ENCODE measurements at regions not wholly inside any gene's neighbourhood (a gene's known extent, or its start where the extent isn't known, plus 50 kb on each side); places are given as distances from the start of the nearest gene placed in this dataset.

GRCh38 chr6:130755368-130756034 lies 71.7 kb upstream of the SMLR1 start:
- no CpG with 5 or more reads among the region's 5 CpGs for WGBS (ENCODE audit: insufficient coverage, insufficient read length)
- H3K9me3 ChIP-seq (ENCODE audit: control insufficient read depth, insufficient read depth, low read length), result no peaks in the 10 kb centered on the region
- DNase-seq (ENCODE audit: low read depth, low spot score), result no peak

DNA sequence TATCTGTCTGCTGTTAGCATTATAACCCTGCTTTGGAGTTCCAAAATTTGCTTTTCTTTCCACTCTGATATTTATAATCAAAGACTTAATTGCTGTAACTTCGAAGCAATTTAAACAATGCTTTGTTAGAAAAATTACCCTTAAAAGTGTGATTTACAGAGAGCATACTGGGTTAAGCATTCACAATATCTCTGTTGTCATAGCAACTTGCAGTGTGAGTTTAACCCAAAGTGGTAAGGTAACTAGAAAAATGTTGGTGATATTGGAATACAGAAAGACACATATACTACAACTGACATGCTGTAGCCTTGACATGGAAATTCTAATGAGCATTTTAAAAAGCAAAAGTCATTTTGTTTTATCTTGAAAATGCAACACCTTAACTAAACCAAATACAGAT lies 70.4 kb upstream of the SMLR1 start:
- Histone ChIP-seq H3K27ac (ENCODE audit: low read length) (no peak overlapping the region), H3K4me1 (ENCODE audit: control insufficient read depth, insufficient read depth, low read length) (0 out of 2 replicates have a peak, but pooled peaks cover 1% of the 10 kb centered on the region), H3K36me3 (ENCODE audit: control insufficient read depth, insufficient read depth, low read length) (no peaks in the 10 kb centered on the region), H3K9me3 (ENCODE audit: control insufficient read depth, insufficient read depth, low read length) (no peaks in the 10 kb centered on the region), H3K27me3 (ENCODE audit: control insufficient read depth, insufficient read depth, low read length) (no peaks in the 10 kb centered on the region), H3K4me3 (ENCODE audit: low read length) (no peak overlapping the region)
- no CpG with 5 or more reads among the region's 1 CpG for WGBS (ENCODE audit: insufficient coverage, insufficient read length)
- no peak for DNase-seq (ENCODE audit: low read depth, low spot score)

More at GRCh38 chr6:130755368-130756034, 71.7 kb upstream of the SMLR1 start:
- 0 out of 2 replicates have a peak, but pooled peaks cover 1% of the 10 kb centered on the region for H3K4me1 ChIP-seq (ENCODE audit: control insufficient read depth, insufficient read depth, low read length)
- no peaks in the 10 kb centered on the region for H3K36me3 ChIP-seq (ENCODE audit: control insufficient read depth, insufficient read depth, low read length)
- H3K27ac ChIP-seq (ENCODE audit: low read length), result no peak overlapping the region
- H3K4me3 ChIP-seq (ENCODE audit: low read length), result no peak overlapping the region
- no peaks in the 10 kb centered on the region for H3K27me3 ChIP-seq (ENCODE audit: control insufficient read depth, insufficient read depth, low read length)

- DNase-seq (ENCODE audit: low read depth, low spot score), result no peak
- no CpG with 5 or more reads among the region's 3 CpGs for WGBS (ENCODE audit: insufficient coverage, insufficient read length)
- no peaks in the 10 kb centered on the region for H3K9me3 ChIP-seq (ENCODE audit: control insufficient read depth, insufficient read depth, low read length)
- no peaks in the 10 kb centered on the region for H3K36me3 ChIP-seq (ENCODE audit: control insufficient read depth, insufficient read depth, low read length)
- no peaks in the 10 kb centered on the region for H3K27me3 ChIP-seq (ENCODE audit: control insufficient read depth, insufficient read depth, low read length)
- 0 out of 2 replicates have a peak, but pooled peaks cover 1% of the 10 kb centered on the region for H3K4me1 ChIP-seq (ENCODE audit: control insufficient read depth, insufficient read depth, low read length)
- no peak overlapping the region for H3K27ac ChIP-seq (ENCODE audit: low read length)
- H3K4me3 ChIP-seq (ENCODE audit: low read length), result no peak overlapping the region
Measured at GRCh38 chr6:130758813-130759212, 68.4 kb upstream of the SMLR1 start.

- Histone ChIP-seq H3K4me1 (ENCODE audit: control insufficient read depth, insufficient read depth, low read length) (0 out of 2 replicates have a peak, but pooled peaks cover 1% of the 10 kb centered on the region), H3K36me3 (ENCODE audit: control insufficient read depth, insufficient read depth, low read length) (no peaks in the 10 kb centered on the region), H3K27ac (ENCODE audit: low read length) (no peak overlapping the region), H3K27me3 (ENCODE audit: control insufficient read depth, insufficient read depth, low read length) (no peaks in the 10 kb centered on the region), H3K4me3 (ENCODE audit: low read length) (no peak overlapping the region), H3K9me3 (ENCODE audit: control insufficient read depth, insufficient read depth, low read length) (no peaks in the 10 kb centered on the region)
- DNase-seq (ENCODE audit: low read depth, low spot score), result peak; percentile 39
- WGBS (ENCODE audit: insufficient coverage, insufficient read length), result no CpG with 5 or more reads among the region's 1 CpG
Measured at GRCh38 chr6:130760006-130760405, 67.2 kb upstream of the SMLR1 start.

DNA sequence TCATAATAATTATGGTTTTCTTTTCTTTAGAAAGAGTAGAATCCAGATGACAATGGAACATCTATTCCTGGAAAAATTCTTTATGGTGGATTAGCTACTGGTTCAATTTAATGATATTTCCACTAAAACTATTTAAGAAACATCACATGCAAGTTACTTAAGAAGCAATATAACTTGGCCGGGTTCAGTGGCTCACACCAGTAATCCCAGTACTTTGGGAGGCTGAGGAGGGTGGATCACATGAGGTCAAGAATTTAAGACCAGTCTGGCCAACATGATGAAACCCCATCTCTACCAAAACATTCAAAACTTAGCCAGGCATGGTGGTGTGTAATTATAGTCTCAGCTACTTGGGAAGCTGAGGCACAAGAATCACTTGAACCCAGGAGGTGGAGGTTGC lies 65.9 kb upstream of the SMLR1 start:
- DNase-seq (ENCODE audit: low read depth, low spot score), result no peak
- no peak overlapping the region for H3K4me3 ChIP-seq (ENCODE audit: low read length)
- no peaks in the 10 kb centered on the region for H3K36me3 ChIP-seq (ENCODE audit: control insufficient read depth, insufficient read depth, low read length)
- H3K27ac ChIP-seq (ENCODE audit: low read length), result no peak overlapping the region
- H3K27me3 ChIP-seq (ENCODE audit: control insufficient read depth, insufficient read depth, low read length), result no peaks in the 10 kb centered on the region
- H3K4me1 ChIP-seq (ENCODE audit: control insufficient read depth, insufficient read depth, low read length), result 0 out of 2 replicates have a peak, but pooled peaks cover 1% of the 10 kb centered on the region
- WGBS (ENCODE audit: insufficient coverage, insufficient read length), result no CpG with 5 or more reads among the region's 1 CpG
- H3K9me3 ChIP-seq (ENCODE audit: control insufficient read depth, insufficient read depth, low read length), result no peaks in the 10 kb centered on the region

GRCh38 chr6:130765181-130765727 lies 62.0 kb upstream of the SMLR1 start:
- H3K27ac ChIP-seq (ENCODE audit: low read length), result no peak overlapping the region
- no CpG with 5 or more reads among the region's 3 CpGs for WGBS (ENCODE audit: insufficient coverage, insufficient read length)

GRCh38 chr6:130766239-130767144 lies 60.7 kb upstream of the SMLR1 start:
- H3K36me3 ChIP-seq (ENCODE audit: control insufficient read depth, insufficient read depth, low read length), result no peaks in the 10 kb centered on the region
- H3K27me3 ChIP-seq (ENCODE audit: control insufficient read depth, insufficient read depth, low read length), result no peaks in the 10 kb centered on the region
- DNase-seq (ENCODE audit: low read depth, low spot score), result no peak
- WGBS (ENCODE audit: insufficient coverage, insufficient read length), result no CpG with 5 or more reads among the region's 7 CpGs
- H3K27ac ChIP-seq (ENCODE audit: low read length), result no peak overlapping the region
- no peaks in the 10 kb centered on the region for H3K9me3 ChIP-seq (ENCODE audit: control insufficient read depth, insufficient read depth, low read length)
- H3K4me1 ChIP-seq (ENCODE audit: control insufficient read depth, insufficient read depth, low read length), result no peaks in the 10 kb centered on the region
- H3K4me3 ChIP-seq (ENCODE audit: low read length), result no peak overlapping the region

More at GRCh38 chr6:130765181-130765727, 62.0 kb upstream of the SMLR1 start:
- Histone ChIP-seq H3K36me3 (ENCODE audit: control insufficient read depth, insufficient read depth, low read length) (no peaks in the 10 kb centered on the region), H3K27me3 (ENCODE audit: control insufficient read depth, insufficient read depth, low read length) (no peaks in the 10 kb centered on the region), H3K9me3 (ENCODE audit: control insufficient read depth, insufficient read depth, low read length) (no peaks in the 10 kb centered on the region), H3K4me1 (ENCODE audit: control insufficient read depth, insufficient read depth, low read length) (no peaks in the 10 kb centered on the region), H3K4me3 (ENCODE audit: low read length) (no peak overlapping the region)
- no peak for DNase-seq (ENCODE audit: low read depth, low spot score)

- Histone ChIP-seq H3K36me3 (ENCODE audit: control insufficient read depth, insufficient read depth, low read length) (no peaks in the 10 kb centered on the region), H3K4me1 (ENCODE audit: control insufficient read depth, insufficient read depth, low read length) (no peaks in the 10 kb centered on the region), H3K4me3 (ENCODE audit: low read length) (no peak overlapping the region), H3K9me3 (ENCODE audit: control insufficient read depth, insufficient read depth, low read length) (no peaks in the 10 kb centered on the region), H3K27ac (ENCODE audit: low read length) (no peak overlapping the region), H3K27me3 (ENCODE audit: control insufficient read depth, insufficient read depth, low read length) (no peaks in the 10 kb centered on the region)
- WGBS (ENCODE audit: insufficient coverage, insufficient read length), result no CpG with 5 or more reads among the region's 1 CpG
- DNase-seq (ENCODE audit: low read depth, low spot score), result no peak
Measured at GRCh38 chr6:130769861-130770260, 57.3 kb upstream of the SMLR1 start.

- DNase-seq (ENCODE audit: low read depth, low spot score), result no peak
Measured at GRCh38 chr6:130771741-130772140, 55.5 kb upstream of the SMLR1 start.

GRCh38 chr6:130773860-130774259 lies 53.3 kb upstream of the SMLR1 start:
- Histone ChIP-seq H3K27me3 (ENCODE audit: control insufficient read depth, insufficient read depth, low read length) (no peaks in the 10 kb centered on the region), H3K9me3 (ENCODE audit: control insufficient read depth, insufficient read depth, low read length) (no peaks in the 10 kb centered on the region), H3K4me1 (ENCODE audit: control insufficient read depth, insufficient read depth, low read length) (no peaks in the 10 kb centered on the region), H3K4me3 (ENCODE audit: low read length) (no peak overlapping the region), H3K27ac (ENCODE audit: low read length) (no peak overlapping the region), H3K36me3 (ENCODE audit: control insufficient read depth, insufficient read depth, low read length) (no peaks in the 10 kb centered on the region)
- no peak for DNase-seq (ENCODE audit: low read depth, low spot score)
- no CpG with 5 or more reads among the region's 3 CpGs for WGBS (ENCODE audit: insufficient coverage, insufficient read length)

More at GRCh38 chr6:130771741-130772140, 55.5 kb upstream of the SMLR1 start:
- Histone ChIP-seq H3K27me3 (ENCODE audit: control insufficient read depth, insufficient read depth, low read length) (no peaks in the 10 kb centered on the region), H3K27ac (ENCODE audit: low read length) (no peak overlapping the region), H3K4me3 (ENCODE audit: low read length) (no peak overlapping the region), H3K9me3 (ENCODE audit: control insufficient read depth, insufficient read depth, low read length) (no peaks in the 10 kb centered on the region), H3K36me3 (ENCODE audit: control insufficient read depth, insufficient read depth, low read length) (no peaks in the 10 kb centered on the region), H3K4me1 (ENCODE audit: control insufficient read depth, insufficient read depth, low read length) (no peaks in the 10 kb centered on the region)
- no CpG with 5 or more reads among the region's 3 CpGs for WGBS (ENCODE audit: insufficient coverage, insufficient read length)
